NCI-H526 treated with DMSO at 0.1 percent for 48 hours (cell line): ENCODE measurements at regions not wholly inside any gene's neighbourhood (a gene's known extent, or its start where the extent isn't known, plus 50 kb on each side); places are given as distances from the start of the nearest gene placed in this dataset.

ENCODE experiments used
- DNase-seq: peaks from one replicate; lab custom pipeline; 2025; lab: John Stamatoyannopoulos, UW

GRCh38 chr5:7955476-7955875, 86.5 kb downstream of the MTRR start:
- DNase-seq, result no peak

- no peak for DNase-seq
Measured at GRCh38 chr5:7957329-7957728, 88.4 kb downstream of the MTRR start.

DNA sequence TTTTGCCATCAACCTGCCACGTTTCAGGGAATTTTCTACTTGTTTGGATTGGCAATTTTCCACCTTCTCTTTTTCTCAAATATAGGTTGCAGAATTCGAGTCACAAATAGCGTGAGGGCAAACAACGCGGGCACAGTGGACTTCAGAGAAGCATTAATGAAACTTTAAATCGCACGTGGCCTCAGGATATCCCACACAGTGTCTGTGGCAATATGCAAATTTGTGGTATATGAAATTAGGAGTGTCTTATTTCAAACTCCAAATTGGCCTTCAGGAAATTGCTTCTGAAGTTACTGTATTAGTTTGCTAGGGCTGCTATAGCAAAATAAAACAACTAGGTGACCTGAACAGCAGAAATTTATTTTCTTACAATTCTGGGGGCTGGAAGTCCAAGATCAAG, 91.2 kb downstream of the MTRR start:
- no peak for DNase-seq

GRCh38 chr5:7961540-7961939, 92.6 kb downstream of the MTRR start:
- no peak for DNase-seq

DNA sequence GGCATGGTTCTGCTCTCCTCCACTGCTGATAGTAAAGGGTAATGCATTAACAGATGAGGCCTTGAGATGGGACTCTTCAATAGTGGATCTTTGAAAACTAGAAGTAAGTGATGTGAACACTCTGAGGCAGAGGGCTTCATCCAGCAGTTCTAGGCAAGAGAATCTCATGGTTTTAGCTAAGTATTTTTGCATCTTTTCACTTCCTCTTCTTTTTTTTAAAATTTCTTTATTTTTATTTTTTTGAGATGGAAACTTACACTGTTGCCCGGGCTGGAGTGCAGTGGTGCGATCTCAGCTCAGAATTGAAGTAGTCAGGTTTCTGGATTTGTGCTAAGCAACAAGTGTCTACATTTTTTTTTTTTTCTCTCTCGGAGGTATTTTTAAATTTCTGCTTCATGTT, 101.9 kb downstream of the MTRR start:
- DNase-seq, result no peak

GRCh38 chr5:7976411-7977190, 107.7 kb downstream of the MTRR start:
- DNase-seq, result no peak

DNA sequence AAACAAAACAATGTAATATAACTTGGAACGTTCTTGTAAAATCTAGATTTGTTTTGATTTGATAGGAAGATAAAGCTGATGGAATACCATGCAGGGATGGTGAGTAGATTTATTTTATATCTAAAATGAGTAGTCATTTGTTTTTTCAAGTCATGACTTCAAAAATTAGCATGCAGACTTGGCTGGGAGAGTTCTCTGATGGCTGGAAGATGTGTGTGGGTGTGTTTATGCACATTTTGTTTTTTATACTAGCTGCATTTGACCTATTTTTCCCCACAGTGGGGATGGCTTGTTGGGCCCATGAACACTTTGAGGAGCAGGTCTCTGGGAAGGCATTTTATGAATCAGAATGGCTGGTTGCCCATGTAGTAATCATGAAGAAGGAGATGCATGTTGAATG, 109.2 kb downstream of the MTRR start:
- no peak for DNase-seq

- no peak for DNase-seq
Measured at GRCh38 chr5:7978991-7979390, 110.0 kb downstream of the MTRR start.

- DNase-seq, result no peak
Measured at GRCh38 chr5:7980881-7981280, 111.9 kb downstream of the MTRR start.

DNA sequence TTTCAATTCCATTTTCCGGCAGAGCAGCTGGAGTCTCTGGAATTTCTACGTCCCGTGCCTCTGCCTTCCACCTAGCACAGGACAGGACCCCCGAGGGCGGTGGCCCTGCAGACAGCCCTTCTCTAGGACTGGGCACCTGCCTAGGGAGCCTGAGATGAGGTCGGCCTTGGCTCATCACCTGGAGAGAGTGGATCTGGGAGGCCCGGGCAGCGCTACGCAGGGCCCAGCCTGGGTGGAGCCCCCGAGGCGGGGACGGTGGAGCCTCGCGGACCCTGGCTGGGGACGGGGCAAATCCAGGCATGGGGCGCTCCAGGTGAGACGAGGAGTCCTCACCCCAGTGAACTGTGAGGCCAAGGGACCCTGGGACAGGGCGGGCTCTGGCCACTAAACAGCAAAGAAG, 114.5 kb downstream of the MTRR start:
- no peak for DNase-seq

DNA sequence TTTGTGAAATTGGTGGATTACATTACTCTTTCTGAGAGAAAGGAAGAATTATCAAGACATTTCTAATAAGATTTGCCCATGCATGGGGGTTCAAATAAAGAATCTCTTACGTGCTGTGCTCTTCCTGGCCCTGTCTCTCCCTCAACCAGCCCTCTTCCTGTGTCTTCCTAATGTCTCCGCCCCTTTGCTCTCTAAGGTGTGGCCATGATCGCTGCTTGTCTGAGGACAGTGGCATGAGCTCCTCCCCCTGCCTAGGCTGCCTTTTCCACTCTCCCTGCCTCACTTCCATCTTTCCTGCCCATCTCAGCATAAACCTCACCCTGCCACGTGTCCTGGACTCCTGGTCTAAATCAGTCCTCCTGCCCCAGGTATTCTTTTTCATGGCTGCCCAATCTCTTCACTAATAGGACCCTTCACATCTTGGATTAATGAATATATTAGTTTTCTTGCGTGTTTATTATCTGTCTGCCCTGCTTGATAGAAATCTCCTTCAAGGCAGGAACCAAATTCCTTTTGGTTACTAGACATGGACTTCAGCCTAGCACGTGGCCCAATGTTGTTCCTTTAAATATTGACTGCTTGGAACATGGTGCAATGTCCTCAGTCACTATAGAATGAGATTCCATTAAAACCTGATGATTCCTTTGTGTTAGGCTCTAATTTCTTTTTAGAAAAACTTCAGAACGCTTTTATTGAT, 122.3 kb downstream of the MTRR start:
- no peak for DNase-seq

- DNase-seq, result no peak
Measured at GRCh38 chr5:7995688-7996294, 126.8 kb downstream of the MTRR start.

GRCh38 chr5:8005416-8005815, 136.5 kb downstream of the MTRR start:
- no peak for DNase-seq

GRCh38 chr5:8012131-8012977, 143.4 kb downstream of the MTRR start:
- no peak for DNase-seq

DNA sequence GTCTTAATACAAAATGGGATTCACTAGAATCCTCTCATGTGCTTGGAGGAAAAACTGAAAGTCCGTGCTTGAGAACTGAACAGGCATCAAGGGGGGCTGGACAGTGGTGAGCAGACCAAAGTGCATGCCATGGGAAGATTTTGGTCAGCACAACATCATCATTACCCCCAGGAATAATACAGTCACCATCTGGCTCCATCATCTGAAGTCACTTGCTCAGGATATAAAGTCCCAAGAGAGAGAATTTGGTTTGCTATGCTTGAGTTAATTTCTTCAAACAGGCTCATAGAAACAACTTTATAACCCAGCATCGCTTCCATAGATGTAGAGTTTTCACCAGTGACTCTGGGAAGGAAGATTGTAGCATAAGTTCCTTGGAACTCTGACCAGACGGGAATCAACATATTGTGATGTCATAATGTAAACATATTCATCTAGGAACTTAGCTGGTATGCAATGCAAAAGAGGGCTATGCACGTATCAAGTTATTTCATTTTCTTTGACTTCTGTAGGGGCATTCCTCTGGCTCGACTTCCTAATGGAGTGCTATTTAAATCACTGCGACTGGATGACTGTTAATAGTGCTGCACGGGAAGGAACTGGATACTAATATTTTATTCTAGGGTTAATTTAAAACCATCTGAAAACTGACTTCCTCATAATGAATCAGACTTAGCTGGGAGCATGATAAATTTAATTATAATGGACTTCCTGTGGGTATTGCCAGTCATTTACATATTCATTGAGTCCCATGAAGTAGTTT, 145.2 kb downstream of the MTRR start:
- DNase-seq, result no peak

GRCh38 chr5:8019719-8020218, 150.8 kb downstream of the MTRR start:
- DNase-seq, result no peak

- DNase-seq, result no peak
Measured at GRCh38 chr5:8020861-8021514, 152.0 kb downstream of the MTRR start.

DNA sequence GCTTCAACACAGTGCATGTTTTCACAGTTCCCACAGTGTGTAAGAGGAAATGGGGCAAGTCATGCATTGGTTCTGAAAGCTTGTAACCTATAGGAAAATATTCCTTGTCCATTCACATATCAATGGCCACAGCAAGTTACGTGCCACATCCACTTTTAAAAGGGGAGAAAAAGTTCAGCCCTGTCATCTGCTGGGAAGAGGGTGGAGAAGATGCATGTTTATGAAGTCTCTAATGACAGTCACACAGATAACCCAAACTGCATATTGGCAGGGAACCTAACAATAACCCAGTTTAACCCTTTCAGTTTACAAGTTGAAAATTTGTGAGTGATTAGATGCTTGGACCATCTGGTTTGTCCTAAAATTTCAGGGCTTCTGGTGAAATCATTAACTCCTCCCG, 159.3 kb downstream of the MTRR start:
- no peak for DNase-seq

- no peak for DNase-seq
Measured at GRCh38 chr5:8033261-8033660, 164.3 kb downstream of the MTRR start.

DNA sequence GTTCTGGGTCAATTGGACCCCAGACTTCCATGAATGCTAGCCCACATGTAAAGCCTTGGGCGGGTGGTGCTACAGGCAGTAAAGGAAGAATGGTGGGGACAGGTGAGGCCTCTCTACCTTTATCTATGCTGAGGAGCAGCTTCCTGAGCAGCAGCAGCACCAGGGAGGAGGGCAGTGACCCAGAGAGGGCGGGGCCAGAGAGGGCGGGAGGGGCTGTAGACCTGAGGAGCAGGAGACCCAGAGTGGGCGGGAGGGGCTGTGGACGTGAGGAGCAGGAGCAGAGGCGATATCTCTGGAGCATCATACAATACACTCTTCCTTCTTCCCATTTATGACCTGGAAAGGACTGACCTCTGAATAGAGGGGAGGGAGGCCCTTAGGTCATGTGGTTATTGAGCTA, 165.9 kb downstream of the MTRR start:
- no peak for DNase-seq

DNA sequence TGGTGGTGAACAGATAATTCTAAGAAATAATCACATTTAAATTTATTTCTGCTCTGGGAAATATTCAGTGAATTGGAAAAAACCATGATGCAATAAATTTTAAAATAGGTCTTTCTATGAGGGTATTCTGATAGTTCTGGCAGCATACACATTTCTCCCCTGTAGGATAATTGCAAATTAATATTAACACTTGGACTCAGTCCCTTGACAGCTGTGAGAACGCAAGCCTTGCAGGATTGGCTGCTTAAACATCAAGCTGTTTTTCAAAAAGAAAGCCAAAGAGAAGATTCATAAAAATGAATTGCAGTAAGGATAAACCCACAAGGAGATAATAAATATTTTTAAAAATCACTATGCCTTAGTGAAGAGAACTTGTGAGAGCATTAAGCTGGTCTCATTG, 180.0 kb downstream of the MTRR start:
- DNase-seq, result no peak
